NT2/D1 (cell line): ENCODE measurements at regions not wholly inside any gene's neighbourhood (a gene's known extent, or its start where the extent isn't known, plus 50 kb on each side); places are given as distances from the start of the nearest gene placed in this dataset.

ENCODE experiments used
- DNase-seq: peaks from one replicate; pipeline ENCODE4 v3.0.0-alpha.2; 2011; ENCODE audit warnings: low read depth, low spot score
- H3K27me3 ChIP-seq: 2 replicates; pipeline ENCODE4 v1.6.0; 2011; ENCODE audit warnings: mild to moderate bottlenecking; ENCODE audit not compliant: insufficient read length, insufficient read depth
- H3K36me3 ChIP-seq: 2 replicates; pipeline ENCODE4 v1.6.1; 2011; ENCODE audit warnings: mild to moderate bottlenecking, low read length, mixed read lengths; ENCODE audit not compliant: insufficient read depth, insufficient read length
- H3K4me1 ChIP-seq: 2 replicates; pipeline ENCODE4 v1.5.1; 2011; ENCODE audit not compliant: insufficient read depth, insufficient read length
- H3K4me3 ChIP-seq: 2 replicates; pipeline ENCODE4 v1.5.1; 2011; ENCODE audit warnings: low read depth; ENCODE audit not compliant: insufficient read length
- H3K9ac ChIP-seq: 2 replicates; pipeline ENCODE4 v1.6.0; 2011; ENCODE audit warnings: low read depth; ENCODE audit not compliant: insufficient read length
- H3K9me3 ChIP-seq: 2 replicates; pipeline ENCODE4 v1.5.1; 2011; ENCODE audit warnings: mild to moderate bottlenecking, low read length; ENCODE audit not compliant: insufficient read depth
- SUZ12 ChIP-seq: IDR thresholded peaks from 2 replicates; pipeline ENCODE4 v1.6.1; 2011; ENCODE audit not compliant: insufficient read length, insufficient read depth; ENCODE audit errors: extremely low read depth
- YY1 ChIP-seq: IDR thresholded peaks from 2 replicates; pipeline ENCODE4 v1.6.1; 2011; ENCODE audit not compliant: insufficient read length, insufficient read depth
- ZNF274 ChIP-seq: IDR thresholded peaks from 2 replicates; pipeline ENCODE4 v1.6.1; 2011; ENCODE audit warnings: mild to moderate bottlenecking, low read depth, low read length

GRCh38 chr20:6906871-6907270 is 139.4 kb downstream of the BMP2 start:
- H3K9ac ChIP-seq, result no peak overlapping the region
- H3K9me3 ChIP-seq, result peaks cover 9% of the 10 kb centered on the region; the same call in 1 of the 2 replicates
- no peaks in the 10 kb centered on the region for H3K36me3 ChIP-seq
- H3K4me3 ChIP-seq, result no peak overlapping the region
- TF ChIP-seq YY1 (no peak), SUZ12 (no peak), ZNF274 (no peak)
- no peaks in the 10 kb centered on the region for H3K4me1 ChIP-seq
- H3K27me3 ChIP-seq, result no peaks in the 10 kb centered on the region
- no peak for DNase-seq

GRCh38 chr20:6908673-6909072 is 141.2 kb downstream of the BMP2 start:
- TF ChIP-seq ZNF274 (no peak), YY1 (no peak), SUZ12 (no peak)
- no peak overlapping the region for H3K4me3 ChIP-seq
- H3K4me1 ChIP-seq, result no peaks in the 10 kb centered on the region
- H3K27me3 ChIP-seq, result no peaks in the 10 kb centered on the region
- DNase-seq, result peak; percentile 86
- no peaks in the 10 kb centered on the region for H3K36me3 ChIP-seq
- H3K9ac ChIP-seq, result no peak overlapping the region
- H3K9me3 ChIP-seq, result peaks cover 9% of the 10 kb centered on the region; the same call in 1 of the 2 replicates

GRCh38 chr20:6909608-6910007 is 142.1 kb downstream of the BMP2 start:
- Histone ChIP-seq H3K4me3 (no peak overlapping the region), H3K9me3 (peaks cover 9% of the 10 kb centered on the region; the same call in 1 of the 2 replicates), H3K9ac (no peak overlapping the region), H3K36me3 (no peaks in the 10 kb centered on the region), H3K4me1 (no peaks in the 10 kb centered on the region), H3K27me3 (no peaks in the 10 kb centered on the region)
- DNase-seq, result no peak
- TF ChIP-seq ZNF274, result no peak
- no peak for TF ChIP-seq SUZ12
- no peak for TF ChIP-seq YY1

DNA sequence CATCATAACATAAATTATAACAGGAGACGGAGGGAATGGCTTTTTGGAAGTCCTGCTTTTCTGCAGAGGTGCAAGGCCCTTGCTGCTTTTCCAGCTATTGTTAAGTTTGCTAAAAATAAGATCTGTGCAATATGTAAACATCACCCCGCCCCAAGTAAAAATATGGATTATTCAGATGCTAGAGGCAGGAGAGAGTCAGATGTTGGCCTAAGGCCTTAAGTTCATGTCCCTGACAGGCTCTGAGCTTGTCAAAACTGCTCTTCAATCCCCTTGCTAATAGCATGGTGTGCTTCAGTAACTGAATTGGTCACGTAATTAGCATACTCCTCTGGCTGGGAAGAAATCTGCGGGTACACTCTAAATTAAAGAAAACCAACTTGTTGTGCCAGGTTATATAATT is 147.5 kb downstream of the BMP2 start:
- H3K4me3 ChIP-seq, result no peak overlapping the region
- no peak for TF ChIP-seq ZNF274
- no peak for TF ChIP-seq YY1
- TF ChIP-seq SUZ12, result no peak
- DNase-seq, result no peak
- no peaks in the 10 kb centered on the region for H3K27me3 ChIP-seq
- peaks cover 5% of the 10 kb centered on the region; the same call in 1 of the 2 replicates for H3K9me3 ChIP-seq
- H3K9ac ChIP-seq, result no peak overlapping the region
- no peaks in the 10 kb centered on the region for H3K4me1 ChIP-seq
- H3K36me3 ChIP-seq, result no peaks in the 10 kb centered on the region

DNA sequence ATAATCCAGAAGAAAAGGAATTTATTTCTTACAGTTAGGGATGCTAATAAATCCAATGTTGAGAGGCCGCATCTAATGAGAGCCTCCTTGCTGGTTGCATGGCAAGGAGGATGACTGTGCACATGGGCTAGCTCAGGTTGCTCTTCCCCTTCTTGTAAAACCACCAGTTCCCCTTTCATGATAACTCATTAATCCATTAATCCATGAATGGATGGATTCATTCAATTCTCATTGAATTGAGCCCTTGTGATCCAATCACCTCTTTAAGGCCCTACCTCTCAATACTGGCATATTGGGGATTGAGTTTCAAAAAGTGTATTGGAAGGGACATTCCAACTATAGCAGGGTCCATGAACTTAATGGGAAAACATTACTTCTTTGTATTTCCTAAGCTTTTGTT is 149.5 kb downstream of the BMP2 start:
- H3K9ac ChIP-seq, result no peak overlapping the region
- no peak for DNase-seq
- no peaks in the 10 kb centered on the region for H3K4me1 ChIP-seq
- TF ChIP-seq ZNF274, result no peak
- no peak for TF ChIP-seq YY1
- no peak for TF ChIP-seq SUZ12
- no peaks in the 10 kb centered on the region for H3K9me3 ChIP-seq
- H3K36me3 ChIP-seq, result no peaks in the 10 kb centered on the region
- H3K27me3 ChIP-seq, result no peaks in the 10 kb centered on the region
- H3K4me3 ChIP-seq, result no peak overlapping the region

DNA sequence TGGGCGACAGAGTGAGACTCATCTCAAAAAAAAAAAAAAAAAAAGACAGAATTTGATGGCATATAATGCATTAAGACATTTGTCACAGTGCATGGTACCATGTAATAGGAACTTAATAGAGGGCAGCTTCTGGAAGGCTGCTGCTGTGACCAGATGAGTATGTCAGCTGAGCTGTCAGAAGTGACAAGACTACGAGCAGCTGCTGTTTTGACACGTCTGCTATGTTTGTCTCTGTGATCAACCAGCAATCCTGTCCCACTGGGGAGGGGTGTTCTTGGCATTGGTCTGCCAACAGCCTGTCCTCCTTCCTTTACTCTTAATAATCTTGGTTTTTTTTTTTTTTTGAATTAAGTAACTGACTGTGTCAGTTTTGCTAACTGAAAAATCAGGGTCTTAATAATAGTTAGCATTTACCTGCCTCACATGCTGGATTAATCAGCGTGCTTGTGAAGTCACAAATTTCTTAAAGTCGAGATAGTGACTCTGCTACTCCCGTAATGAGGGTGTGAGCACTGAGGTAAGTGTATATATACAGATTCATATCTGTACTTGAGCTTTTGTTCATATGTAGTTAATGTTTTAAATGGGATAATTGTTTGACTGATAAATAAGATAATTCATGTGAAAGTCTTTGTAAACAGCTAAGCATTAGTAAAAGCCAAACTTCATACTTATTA is 152.4 kb downstream of the BMP2 start:
- H3K36me3 ChIP-seq, result no peaks in the 10 kb centered on the region
- H3K9ac ChIP-seq, result no peak overlapping the region
- DNase-seq, result no peak
- no peaks in the 10 kb centered on the region for H3K27me3 ChIP-seq
- H3K9me3 ChIP-seq, result no peaks in the 10 kb centered on the region
- no peak overlapping the region for H3K4me3 ChIP-seq
- no peaks in the 10 kb centered on the region for H3K4me1 ChIP-seq
- TF ChIP-seq ZNF274 (no peak), YY1 (no peak), SUZ12 (no peak)

GRCh38 chr20:6920991-6921613 is 153.6 kb downstream of the BMP2 start:
- DNase-seq, result no peak
- Histone ChIP-seq H3K9me3 (no peaks in the 10 kb centered on the region), H3K36me3 (no peaks in the 10 kb centered on the region), H3K4me1 (no peaks in the 10 kb centered on the region), H3K27me3 (no peaks in the 10 kb centered on the region), H3K4me3 (no peak overlapping the region), H3K9ac (no peak overlapping the region)
- no peak for TF ChIP-seq YY1
- TF ChIP-seq ZNF274, result no peak
- no peak for TF ChIP-seq SUZ12
